GM12892 (cell line): ENCODE measurements at regions not wholly inside any gene's neighbourhood (a gene's known extent, or its start where the extent isn't known, plus 50 kb on each side); places are given as distances from the start of the nearest gene placed in this dataset.

Source experiments
- POLR2A ChIP-seq: IDR thresholded peaks from 2 replicates; pipeline ENCODE4 v1.6.1; 2011; ENCODE audit warnings: low read depth, low read length, control low read depth
- POLR2AphosphoS5 ChIP-seq: IDR thresholded peaks from 2 replicates; pipeline ENCODE4 v1.6.1; 2011; ENCODE audit warnings: low read depth, low read length, control low read depth
- TAF1 ChIP-seq: IDR thresholded peaks from 2 replicates; pipeline ENCODE4 v1.6.1; 2011; ENCODE audit warnings: low read depth, mild to moderate bottlenecking, control low read depth, low read length, borderline replicate concordance

DNA sequence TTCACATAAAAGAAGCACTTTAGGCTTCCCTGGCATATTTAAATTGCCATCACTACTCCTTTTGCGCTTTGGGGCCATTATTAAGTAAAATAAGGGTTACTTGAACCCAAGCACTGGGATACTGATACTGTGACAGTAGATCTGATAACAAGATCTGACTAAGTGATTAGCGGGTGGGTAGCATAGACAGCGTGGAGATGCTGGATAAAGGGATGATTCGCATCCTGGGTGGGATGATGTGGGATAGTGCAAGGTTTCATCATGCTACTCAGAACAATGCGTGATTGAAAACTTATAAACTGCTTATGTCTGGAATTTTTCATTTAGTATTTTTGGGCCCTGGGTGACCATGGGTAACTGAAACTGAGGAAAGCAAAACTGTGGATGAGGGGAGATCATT is 75.1 kb downstream of the PTTG1 start:
- TF ChIP-seq POLR2A (no peak), POLR2AphosphoS5 (no peak), TAF1 (no peak)
